CD4-positive, alpha-beta T cell treated with Interleukin-1 beta for 1 hour (primary cell): ENCODE measurements at regions not wholly inside any gene's neighbourhood (a gene's known extent, or its start where the extent isn't known, plus 50 kb on each side); places are given as distances from the start of the nearest gene placed in this dataset.

Source experiments
- DNase-seq, 2 donors: peaks; one replicate each; pipeline ENCODE4 v3.0.0-alpha.2; 2020 to 2022

- DNase-seq, result no peak
Measured at GRCh38 chr10:30531751-30532530, 97.6 kb downstream of the LYZL2 start.

DNA sequence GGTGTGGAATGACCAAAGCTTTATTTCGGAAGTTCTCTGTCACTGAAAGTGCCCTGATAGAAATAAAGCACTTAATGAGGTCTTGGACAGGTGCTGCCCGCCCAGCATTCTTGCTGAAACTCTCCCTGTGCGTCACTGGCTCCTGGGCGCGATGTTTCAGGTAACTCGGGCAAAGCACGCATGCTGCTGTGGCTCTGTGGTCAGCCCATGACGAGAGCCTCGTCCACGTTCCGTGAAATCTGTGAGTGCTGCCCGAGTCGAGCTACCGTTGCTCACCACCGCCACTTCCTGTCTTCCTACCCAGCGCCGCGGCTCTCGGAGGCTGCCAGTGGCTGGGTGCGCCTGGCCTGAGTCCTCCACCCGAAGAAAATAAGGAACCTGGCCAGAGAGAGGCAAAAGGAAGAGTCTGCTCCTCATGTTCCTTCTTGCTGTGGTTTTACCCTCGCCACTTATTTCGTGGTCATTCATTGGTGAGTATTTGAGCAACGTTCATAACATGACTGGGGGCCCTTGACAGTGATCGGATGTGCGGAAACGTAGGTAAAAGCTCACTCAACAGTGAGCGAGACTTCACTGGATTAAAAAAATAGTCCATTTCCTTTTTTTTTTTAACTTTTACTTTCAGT, 95.5 kb downstream of the MAP3K8 start:
- DNase-seq, result peak; percentile 81 to 91

- DNase-seq, result no peak
Measured at GRCh38 chr10:30528429-30528786, 94.4 kb downstream of the MAP3K8 start.

DNA sequence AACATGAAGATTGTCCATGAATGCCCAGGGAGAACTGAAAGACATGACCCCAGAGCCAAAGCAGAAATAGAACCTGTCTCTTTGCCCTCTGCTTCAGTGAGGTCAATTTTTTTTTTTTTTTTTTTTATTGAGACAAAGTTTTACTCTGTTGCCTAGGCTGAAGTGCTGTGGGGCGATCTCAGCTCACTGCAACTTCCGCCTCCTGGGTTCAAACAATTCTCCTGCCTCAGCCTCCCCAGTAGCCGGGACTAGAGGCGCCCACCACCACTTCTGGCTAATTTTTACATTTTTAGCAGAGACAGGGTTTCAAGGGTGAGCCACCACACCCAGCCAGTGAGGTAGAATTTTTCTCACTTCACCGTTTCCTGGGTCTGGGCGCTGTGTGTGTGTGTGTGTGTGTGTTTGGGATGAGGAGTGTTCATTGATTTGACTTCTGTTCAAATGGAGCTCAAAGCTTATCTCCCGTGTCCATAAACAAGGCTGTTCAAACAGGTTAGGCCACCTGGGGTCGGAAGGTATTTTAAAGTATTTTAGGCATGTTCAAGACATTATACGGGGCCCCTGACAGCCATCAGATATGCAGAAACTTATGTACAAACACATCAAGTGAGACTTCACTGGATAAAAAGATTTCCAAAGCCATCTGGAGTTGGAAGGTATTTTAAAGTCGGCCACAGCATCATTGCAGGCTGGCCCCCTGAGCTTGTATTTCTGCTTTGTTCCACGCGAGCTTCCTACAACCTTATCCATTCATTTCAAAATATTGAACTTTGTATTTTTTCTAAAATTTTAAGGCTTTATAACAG, 93.8 kb downstream of the MAP3K8 start:
- DNase-seq, result peak; percentile 18 to 37

DNA sequence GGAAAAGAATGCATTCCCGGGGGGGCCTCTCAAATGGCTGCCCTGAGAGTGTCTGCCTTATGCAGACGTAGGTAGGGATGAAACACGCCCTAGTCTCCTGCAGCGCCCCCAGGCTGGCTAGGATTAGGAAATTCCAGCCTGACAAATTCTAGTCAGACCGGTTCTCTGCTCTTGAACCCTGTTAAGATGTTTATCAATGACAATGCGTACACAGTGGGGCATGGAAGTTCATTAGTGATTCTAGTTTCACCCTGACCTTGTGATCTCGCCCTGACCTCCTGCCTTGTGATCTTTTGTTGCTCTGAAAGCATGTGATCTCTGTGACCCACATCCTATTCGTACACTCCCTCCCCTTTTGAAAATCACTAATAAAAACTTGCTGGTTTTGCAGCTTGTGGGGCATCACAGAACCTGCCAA, 88.7 kb downstream of the MAP3K8 start:
- peak in 1 of 2 donors; percentile 38 for DNase-seq

- DNase-seq, result no peak
Measured at GRCh38 chr10:30518907-30519306, 84.9 kb downstream of the MAP3K8 start.
